Transverse colon (tissue), 4 donors: ENCODE measurements at regions not wholly inside any gene's neighbourhood (a gene's known extent, or its start where the extent isn't known, plus 50 kb on each side); places are given as distances from the start of the nearest gene placed in this dataset.

ENCODE experiments used
- DNase-seq: peaks from one replicate; pipeline ENCODE4 v3.0.0-alpha.2; 2019
- H3K27ac ChIP-seq, 4 donors: fragments of 200-600 bp; sonication (generic); 2 replicates each; pipeline ENCODE4 v1.5.1; 2016 to 2018; ENCODE audit warnings: inconsistent platforms in 4 of 4
- H3K27me3 ChIP-seq: fragments of 200-600 bp; sonication (generic); 2 replicates; pipeline ENCODE4 v1.5.1; 2017; ENCODE audit warnings: inconsistent platforms
- H3K36me3 ChIP-seq, 4 donors: fragments of 200-600 bp; sonication (generic); 2 replicates each; pipeline ENCODE4 v1.5.1; 2017 to 2019; ENCODE audit warnings: inconsistent platforms in 4 of 4
- H3K4me1 ChIP-seq, 4 donors: fragments of 200-600 bp; sonication (generic); 2 replicates each; pipeline ENCODE4 v1.5.1; 2017 to 2020; ENCODE audit warnings: inconsistent platforms in 4 of 4
- H3K4me3 ChIP-seq, 4 donors: fragments of 200-600 bp; sonication (generic); 1 replicate in 1 of 4; 2 replicates in 3 of 4; pipeline versions ENCODE4 v1.5.1 to v1.6.1; 2017 to 2019; ENCODE audit warnings: inconsistent platforms in 4 of 4
- H3K9me3 ChIP-seq, 2 donors: fragments of 200-600 bp; sonication (generic); 2 replicates each; pipeline ENCODE4 v1.5.1; 2017 to 2019; ENCODE audit warnings: inconsistent platforms in 2 of 2
- CTCF ChIP-seq, 5 experiments: fragments of 200-600 bp in 3 of 5; fragments of 450-650 bp in 2 of 5; sonication (generic) in 3 of 5; IDR thresholded peaks; 1 replicate in 2 of 5; 2 replicates in 3 of 5; pipeline ENCODE4 v1.5.1; 2016 to 2017; ENCODE audit warnings: antibody characterized with exemption in 5 of 5, inconsistent platforms in 3 of 5, mild to moderate bottlenecking in 2 of 5, moderate library complexity in 1 of 5
- EP300 ChIP-seq: sonication (generic); formaldehyde crosslinking; IDR thresholded peaks from one replicate; pipeline ENCODE4 v1.6.1; 2017; ENCODE audit warnings: antibody characterized with exemption, low read depth
- POLR2A ChIP-seq: fragments of 450-650 bp; IDR thresholded peaks from one replicate; pipeline ENCODE4 v1.6.1; 2016; ENCODE audit warnings: antibody characterized with exemption, mild to moderate bottlenecking, moderate library complexity
- POLR2AphosphoS5 ChIP-seq, 3 donors: sonication (generic); formaldehyde crosslinking; IDR thresholded peaks; one replicate each; pipeline ENCODE4 v1.6.1; 2016; ENCODE audit warnings: antibody characterized with exemption in 3 of 3
- WGBS, 2 donors: methylation state at CpG; one replicate each; pipeline ENCODE4 v1.1.5; 2018; ENCODE audit warnings: low coverage in 1 of 2; 5-methylcytosine and 5-hydroxymethylcytosine counted together
- in situ Hi-C, 4 donors: fragments of 200-750 bp; cut with MboI; loops; one replicate each; pipeline versions ENCODE4 v1.15.0 to v1.15.1; 2017; ENCODE audit warnings: low sequenced_read_pairs in 3 of 4, low pct_ligation_motif_present in 1 of 4, low pct_unique_long_range_greater_than_20kb in 1 of 4
- intact Hi-C: fragments of 100-400 bp; cut with DNase I; formaldehyde crosslinking; loops from one replicate; pipeline ENCODE4 v1.15.1; 2023; ENCODE audit warnings: low total_unique reads

- Histone ChIP-seq H3K27ac (no peak overlapping the region), H3K27me3 (no peaks in the 10 kb centered on the region), H3K9me3 (no peaks in the 10 kb centered on the region), H3K36me3 (no peaks in the 10 kb centered on the region), H3K4me1 (no peaks in the 10 kb centered on the region), H3K4me3 (no peak overlapping the region)
- DNase-seq: no peak
- intact Hi-C loops (no loop called here), in situ Hi-C loops (loop anchor here in 3 of 4 donors (25.0 kb wide), 2 partner anchors 378 to 553 kb away; no protein-coding TSS in a partner anchor)
- no peak for TF ChIP-seq CTCF (IDR thresholded peaks at IDR 0.05)
- no peak for TF ChIP-seq EP300
- no peak for TF ChIP-seq POLR2A
- TF ChIP-seq POLR2AphosphoS5 (IDR thresholded peaks at IDR 0.05): no peak
These were observed 202.3 kb upstream of the TCF4 start for GRCh38 chr18:55790296-55790695.

- in situ Hi-C loops: loop anchor here in 3 of 4 donors (10.0 to 25.0 kb wide), 3 partner anchors 375 to 553 kb away; no protein-coding TSS in a partner anchor
- Histone ChIP-seq H3K27ac (no peak overlapping the region), H3K36me3 (no peaks in the 10 kb centered on the region), H3K27me3 (no peaks in the 10 kb centered on the region), H3K9me3 (no peaks in the 10 kb centered on the region), H3K4me1 (no peaks in the 10 kb centered on the region), H3K4me3 (no peak overlapping the region)
- TF ChIP-seq POLR2AphosphoS5 (IDR thresholded peaks at IDR 0.05) (no peak), CTCF (IDR thresholded peaks at IDR 0.05) (no peak), POLR2A (no peak), EP300 (no peak)
- DNase-seq: no peak
- WGBS, 2 donors: 64 to 66% methylated on average over 3 of the region's 3 CpGs
- intact Hi-C loops: no loop called here
These were observed 199.6 kb upstream of the TCF4 start for GRCh38 chr18:55787536-55788073.

GRCh38 chr18:55786651-55787272, 198.8 kb upstream of the TCF4 start:
- intact Hi-C loops (no loop called here), in situ Hi-C loops (loop anchor here in 3 of 4 donors (10.0 to 25.0 kb wide), 3 partner anchors 374 to 552 kb away; no protein-coding TSS in a partner anchor)
- no peak for TF ChIP-seq EP300
- no peak for TF ChIP-seq POLR2A
- no peak for TF ChIP-seq POLR2AphosphoS5 (IDR thresholded peaks at IDR 0.05)
- no peak for TF ChIP-seq CTCF (IDR thresholded peaks at IDR 0.05)

GRCh38 chr18:55783921-55784320, 195.9 kb upstream of the TCF4 start:
- DNase-seq: no peak
- Histone ChIP-seq H3K4me1 (peaks cover 0 to 7% (median 0%) of the 10 kb centered on the region in 4 donors), H3K27ac (no peak overlapping the region), H3K27me3 (peaks cover 12% of the 10 kb centered on the region), H3K9me3 (no peaks in the 10 kb centered on the region), H3K36me3 (no peaks in the 10 kb centered on the region), H3K4me3 (no peak overlapping the region)
- TF ChIP-seq CTCF (IDR thresholded peaks at IDR 0.05) (no peak), EP300 (no peak), POLR2AphosphoS5 (IDR thresholded peaks at IDR 0.05) (no peak), POLR2A (no peak)
- WGBS, 2 donors: 54 to 61% methylated on average over 2 of the region's 2 CpGs
- in situ Hi-C loops (loop anchor here in 3 of 4 donors (10.0 to 25.0 kb wide), 3 partner anchors 372 to 549 kb away; no protein-coding TSS in a partner anchor), intact Hi-C loops (loop anchor here (5.0 kb wide), 2 partner anchors 372 to 552 kb away; no protein-coding TSS in a partner anchor)

More at GRCh38 chr18:55786651-55787272, 198.8 kb upstream of the TCF4 start:
- WGBS, 2 donors: 58 to 64% methylated on average over 2 of the region's 2 CpGs
- no peaks in the 10 kb centered on the region for H3K9me3 ChIP-seq
- no peak overlapping the region for H3K4me3 ChIP-seq
- H3K27me3 ChIP-seq: no peaks in the 10 kb centered on the region
- H3K4me1 ChIP-seq: no peaks in the 10 kb centered on the region
- H3K27ac ChIP-seq: no peak overlapping the region
- no peaks in the 10 kb centered on the region for H3K36me3 ChIP-seq
- no peak for DNase-seq
